H1 (cell line): ENCODE measurements at regions not wholly inside any gene's neighbourhood (a gene's known extent, or its start where the extent isn't known, plus 50 kb on each side); places are given as distances from the start of the nearest gene placed in this dataset.

Experiments used
- E2F6 ChIP-seq: IDR thresholded peaks from 2 replicates; pipeline ENCODE4 v1.6.1; 2012; ENCODE audit warnings: inconsistent platforms
- GTF2F1 ChIP-seq: IDR thresholded peaks from 2 replicates; pipeline ENCODE4 v1.6.1; 2012; ENCODE audit warnings: low read depth, low read length, improper control_type of control experiment, borderline replicate concordance
- KDM4A ChIP-seq: IDR thresholded peaks from one replicate; pipeline ENCODE4 v1.7.1; 2012; ENCODE audit warnings: low read depth, mild to moderate bottlenecking, moderate library complexity, low read length, inconsistent platforms; ENCODE audit not compliant: severe bottlenecking
- MAFK ChIP-seq: IDR thresholded peaks from 2 replicates; pipeline ENCODE4 v1.6.1; 2012; ENCODE audit warnings: low read depth, mild to moderate bottlenecking, improper control_type of control experiment, low read length
- USF2 ChIP-seq: IDR thresholded peaks from 2 replicates; pipeline ENCODE4 v1.6.1; 2011; ENCODE audit warnings: low read length, improper control_type of control experiment

GRCh38 chr3:110323349-110323748 is 748.3 kb upstream of the NECTIN3 start (continued):
- no peak for TF ChIP-seq GTF2F1
- TF ChIP-seq KDM4A: no peak
- TF ChIP-seq USF2: no peak
- no peak for TF ChIP-seq MAFK
- no peak for TF ChIP-seq E2F6
